ENCODE measurements at regions not wholly inside any gene's neighbourhood (a gene's known extent, or its start where the extent isn't known, plus 50 kb on each side); places are given as distances from the start of the nearest gene placed in this dataset.

DNA sequence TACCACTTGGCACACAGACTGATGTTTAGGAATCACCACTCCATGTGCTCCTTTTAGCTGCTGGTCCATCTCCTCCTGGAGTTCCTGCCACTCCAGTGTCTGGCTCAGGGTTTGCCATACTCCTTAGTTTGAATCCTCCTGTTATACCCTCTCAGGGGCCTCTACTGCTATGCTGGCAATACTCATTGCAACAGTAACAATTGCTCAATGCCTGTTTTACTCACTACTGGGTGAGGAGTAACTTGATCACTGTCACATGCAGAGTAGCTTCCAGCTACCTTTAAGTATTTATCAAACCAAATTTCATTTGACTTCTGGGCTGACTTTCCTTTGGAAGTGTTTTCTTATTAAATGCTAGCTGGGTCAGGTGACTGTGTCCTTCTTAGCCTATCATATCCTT, 107.2 kb upstream of the WLS start:
- TF ChIP-seq, protein P1, sequence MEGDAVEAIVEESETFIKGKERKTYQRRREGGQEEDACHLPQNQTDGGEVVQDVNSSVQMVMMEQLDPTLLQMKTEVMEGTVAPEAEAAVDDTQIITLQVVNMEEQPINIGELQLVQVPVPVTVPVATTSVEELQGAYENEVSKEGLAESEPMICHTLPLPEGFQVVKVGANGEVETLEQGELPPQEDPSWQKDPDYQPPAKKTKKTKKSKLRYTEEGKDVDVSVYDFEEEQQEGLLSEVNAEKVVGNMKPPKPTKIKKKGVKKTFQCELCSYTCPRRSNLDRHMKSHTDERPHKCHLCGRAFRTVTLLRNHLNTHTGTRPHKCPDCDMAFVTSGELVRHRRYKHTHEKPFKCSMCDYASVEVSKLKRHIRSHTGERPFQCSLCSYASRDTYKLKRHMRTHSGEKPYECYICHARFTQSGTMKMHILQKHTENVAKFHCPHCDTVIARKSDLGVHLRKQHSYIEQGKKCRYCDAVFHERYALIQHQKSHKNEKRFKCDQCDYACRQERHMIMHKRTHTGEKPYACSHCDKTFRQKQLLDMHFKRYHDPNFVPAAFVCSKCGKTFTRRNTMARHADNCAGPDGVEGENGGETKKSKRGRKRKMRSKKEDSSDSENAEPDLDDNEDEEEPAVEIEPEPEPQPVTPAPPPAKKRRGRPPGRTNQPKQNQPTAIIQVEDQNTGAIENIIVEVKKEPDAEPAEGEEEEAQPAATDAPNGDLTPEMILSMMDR (IDR thresholded peaks at IDR 0.05; ENCODE audit: poor library complexity): no peak
- TF ChIP-seq EZH2 (IDR thresholded peaks at IDR 0.05; ENCODE audit: borderline replicate concordance): no peak
- no peak for TF ChIP-seq EZH2phosphoT487 (IDR thresholded peaks at IDR 0.05; ENCODE audit: low read depth, severe bottlenecking, unreplicated experiment)
